Vagina (tissue), 2 donors: ENCODE measurements at regions not wholly inside any gene's neighbourhood (a gene's known extent, or its start where the extent isn't known, plus 50 kb on each side); places are given as distances from the start of the nearest gene placed in this dataset.

Source experiments
- CTCF ChIP-seq, 3 experiments: fragments of 450-650 bp in 2 of 3; fragments of 200-600 bp in 1 of 3; sonication (generic) in 1 of 3; IDR thresholded peaks; one replicate each; pipeline ENCODE4 v1.5.1; 2017 to 2019; ENCODE audit warnings: antibody characterized with exemption in 3 of 3, mild to moderate bottlenecking in 2 of 3, moderate library complexity in 2 of 3
- POLR2A ChIP-seq, 2 donors: fragments of 450-650 bp; IDR thresholded peaks; one replicate each; pipeline ENCODE4 v1.6.1; 2017; ENCODE audit warnings: antibody characterized with exemption in 2 of 2, mild to moderate bottlenecking in 2 of 2, moderate library complexity in 2 of 2

GRCh38 chr7:375901-376305, 85.9 kb downstream of the FOXL3 start:
- TF ChIP-seq CTCF (IDR thresholded peaks at IDR 0.05): no peak
- no peak for TF ChIP-seq POLR2A (IDR thresholded peaks at IDR 0.05)
